ENCODE measurements at regions not wholly inside any gene's neighbourhood (a gene's known extent, or its start where the extent isn't known, plus 50 kb on each side); places are given as distances from the start of the nearest gene placed in this dataset.

DNA sequence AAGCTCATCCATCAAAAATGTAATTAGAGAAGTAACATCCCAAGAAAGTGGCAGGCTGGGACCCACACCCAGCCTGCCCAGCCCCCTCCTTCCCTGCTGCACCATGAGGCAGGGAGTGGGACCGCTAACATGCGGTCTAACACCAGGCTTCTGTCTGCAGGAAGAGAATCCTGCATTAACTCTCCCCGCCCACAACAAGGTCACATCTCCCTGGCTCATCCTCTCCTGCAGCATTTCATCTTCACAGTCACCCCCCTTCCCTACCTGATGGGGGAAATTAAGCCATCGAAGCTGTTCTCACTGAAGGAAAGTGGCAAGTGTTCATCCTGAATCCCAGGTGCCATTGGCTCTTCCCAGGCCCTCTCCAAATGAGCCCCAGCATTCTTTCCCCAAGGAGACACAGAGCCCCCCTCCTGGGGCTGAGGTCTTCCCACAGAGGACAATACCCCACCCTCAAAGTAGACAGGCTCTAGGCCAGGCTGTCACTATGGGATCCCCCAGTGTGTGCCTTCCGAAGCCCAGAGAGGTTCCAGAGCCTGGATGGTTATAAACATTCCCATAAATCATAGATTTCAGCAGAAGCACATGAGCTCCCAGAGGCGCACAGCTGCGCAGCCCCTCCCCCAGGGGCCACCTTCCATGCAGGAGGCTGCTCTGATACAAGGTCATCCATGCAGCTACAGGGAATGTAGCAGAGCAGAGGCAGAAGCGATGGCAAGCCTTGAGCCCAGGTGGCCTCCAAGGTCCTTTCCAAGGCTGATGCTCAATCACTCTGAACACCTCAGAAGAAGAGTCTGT is 148.0 kb downstream of the OAT start (continued):
- TF ChIP-seq ZNF532 (CRISPR knock-in tag; IDR thresholded peaks at IDR 0.05; ENCODE audit: borderline replicate concordance) (no peak), NR2C2 (CRISPR knock-in tag; IDR thresholded peaks at IDR 0.05) (no peak), ZNF671 (CRISPR knock-in tag; IDR thresholded peaks at IDR 0.05) (no peak), ZNF138 (CRISPR knock-in tag; conservative IDR thresholded peaks at IDR 0.05) (no peak), JUN (CRISPR knock-in tag; IDR thresholded peaks at IDR 0.05) (no peak), HMGXB4 (CRISPR knock-in tag; IDR thresholded peaks at IDR 0.05) (no peak)

DNA sequence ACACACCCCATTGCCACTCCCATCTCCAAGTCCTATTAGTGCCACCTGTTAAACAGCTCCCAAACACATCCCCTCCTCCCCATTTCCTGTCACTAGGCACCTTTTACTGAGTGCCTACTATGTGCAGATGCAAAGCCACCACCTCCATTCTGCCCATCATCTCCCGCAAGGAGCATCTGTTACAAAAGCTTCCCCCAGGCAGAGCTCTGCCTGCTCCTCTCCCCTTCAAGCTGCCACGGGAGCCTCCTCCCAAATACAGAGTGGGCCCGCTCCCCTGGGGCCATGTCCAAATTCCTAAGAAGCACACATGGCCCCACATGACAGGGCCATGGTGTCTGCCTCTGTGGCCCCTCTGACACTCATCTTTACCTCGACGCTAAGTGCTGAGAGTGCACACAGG is 149.7 kb downstream of the OAT start:
- Mint-ChIP-seq H3K27ac (no peak overlapping the region), H3K9me3 (peaks cover 26% of the 10 kb centered on the region), H3K4me1 (no peaks in the 10 kb centered on the region), H3K36me3 (peaks cover 22% of the 10 kb centered on the region), H3K27me3 (ENCODE audit: low read depth) (peaks cover 23% of the 10 kb centered on the region), H3K4me3 (no peak overlapping the region)
- no peak for DNase-seq (ENCODE audit: low spot score)
- CTCF ChIA-PET, result interaction anchor here (1.4 kb wide), 1 partner anchor 275 kb away, joined by 3 read pairs; no protein-coding TSS in a partner anchor
- ATAC-seq, result no peak
- POLR2A ChIA-PET, result no interaction called here
- no peak for TF ChIP-seq ATF1 (CRISPR knock-in tag; IDR thresholded peaks at IDR 0.05)
- TF ChIP-seq, protein P1, sequence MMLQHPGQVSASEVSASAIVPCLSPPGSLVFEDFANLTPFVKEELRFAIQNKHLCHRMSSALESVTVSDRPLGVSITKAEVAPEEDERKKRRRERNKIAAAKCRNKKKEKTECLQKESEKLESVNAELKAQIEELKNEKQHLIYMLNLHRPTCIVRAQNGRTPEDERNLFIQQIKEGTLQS (CRISPR knock-in tag; conservative IDR thresholded peaks at IDR 0.05), result no peak
- no peak for TF ChIP-seq PRDM15 (CRISPR knock-in tag; IDR thresholded peaks at IDR 0.05)
- TF ChIP-seq ZNF219 (CRISPR knock-in tag; IDR thresholded peaks at IDR 0.05; ENCODE audit: borderline replicate concordance), result no peak
- TF ChIP-seq, protein P2, sequence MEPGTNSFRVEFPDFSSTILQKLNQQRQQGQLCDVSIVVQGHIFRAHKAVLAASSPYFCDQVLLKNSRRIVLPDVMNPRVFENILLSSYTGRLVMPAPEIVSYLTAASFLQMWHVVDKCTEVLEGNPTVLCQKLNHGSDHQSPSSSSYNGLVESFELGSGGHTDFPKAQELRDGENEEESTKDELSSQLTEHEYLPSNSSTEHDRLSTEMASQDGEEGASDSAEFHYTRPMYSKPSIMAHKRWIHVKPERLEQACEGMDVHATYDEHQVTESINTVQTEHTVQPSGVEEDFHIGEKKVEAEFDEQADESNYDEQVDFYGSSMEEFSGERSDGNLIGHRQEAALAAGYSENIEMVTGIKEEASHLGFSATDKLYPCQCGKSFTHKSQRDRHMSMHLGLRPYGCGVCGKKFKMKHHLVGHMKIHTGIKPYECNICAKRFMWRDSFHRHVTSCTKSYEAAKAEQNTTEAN (CRISPR knock-in tag; IDR thresholded peaks at IDR 0.05), result no peak
- TF ChIP-seq RELA (CRISPR knock-in tag; IDR thresholded peaks at IDR 0.05; ENCODE audit: borderline replicate concordance), result no peak
- TF ChIP-seq TEAD1 (CRISPR knock-in tag; IDR thresholded peaks at IDR 0.05), result no peak
- TF ChIP-seq GTF2I (CRISPR knock-in tag; conservative IDR thresholded peaks at IDR 0.05), result no peak
- no peak for TF ChIP-seq NR1H2 (CRISPR knock-in tag; IDR thresholded peaks at IDR 0.05)
- TF ChIP-seq MAX (CRISPR knock-in tag; IDR thresholded peaks at IDR 0.05), result no peak
- TF ChIP-seq SMAD4 (CRISPR knock-in tag; IDR thresholded peaks at IDR 0.05), result no peak
- no peak for TF ChIP-seq E2F1 (CRISPR knock-in tag; IDR thresholded peaks at IDR 0.05)
- no peak for TF ChIP-seq TEAD4 (CRISPR knock-in tag; IDR thresholded peaks at IDR 0.05)
- no peak for TF ChIP-seq OVOL2 (CRISPR knock-in tag; IDR thresholded peaks at IDR 0.05; ENCODE audit: borderline replicate concordance)
- no peak for TF ChIP-seq ZMAT4 (CRISPR knock-in tag; IDR thresholded peaks at IDR 0.05)
- no peak for TF ChIP-seq ZNF317 (CRISPR knock-in tag; IDR thresholded peaks at IDR 0.05; ENCODE audit: borderline replicate concordance, low read depth)

Measured in WTC11 (cell line).